Stimulated activated CD8-positive, alpha-beta memory T cell treated with anti-CD3 and anti-CD28 coated beads, Interleukin-15, amount 100 ng/mL, for 1 hour (primary cell): ENCODE measurements at regions not wholly inside any gene's neighbourhood (a gene's known extent, or its start where the extent isn't known, plus 50 kb on each side); places are given as distances from the start of the nearest gene placed in this dataset.
A peak's percentile ranks its signal among the peaks of the same experiment; 100 is the strongest.

ENCODE experiments used
- DNase-seq: peaks from one replicate; pipeline ENCODE4 v3.0.0-alpha.2; 2020; ENCODE audit warnings: low read depth

DNA sequence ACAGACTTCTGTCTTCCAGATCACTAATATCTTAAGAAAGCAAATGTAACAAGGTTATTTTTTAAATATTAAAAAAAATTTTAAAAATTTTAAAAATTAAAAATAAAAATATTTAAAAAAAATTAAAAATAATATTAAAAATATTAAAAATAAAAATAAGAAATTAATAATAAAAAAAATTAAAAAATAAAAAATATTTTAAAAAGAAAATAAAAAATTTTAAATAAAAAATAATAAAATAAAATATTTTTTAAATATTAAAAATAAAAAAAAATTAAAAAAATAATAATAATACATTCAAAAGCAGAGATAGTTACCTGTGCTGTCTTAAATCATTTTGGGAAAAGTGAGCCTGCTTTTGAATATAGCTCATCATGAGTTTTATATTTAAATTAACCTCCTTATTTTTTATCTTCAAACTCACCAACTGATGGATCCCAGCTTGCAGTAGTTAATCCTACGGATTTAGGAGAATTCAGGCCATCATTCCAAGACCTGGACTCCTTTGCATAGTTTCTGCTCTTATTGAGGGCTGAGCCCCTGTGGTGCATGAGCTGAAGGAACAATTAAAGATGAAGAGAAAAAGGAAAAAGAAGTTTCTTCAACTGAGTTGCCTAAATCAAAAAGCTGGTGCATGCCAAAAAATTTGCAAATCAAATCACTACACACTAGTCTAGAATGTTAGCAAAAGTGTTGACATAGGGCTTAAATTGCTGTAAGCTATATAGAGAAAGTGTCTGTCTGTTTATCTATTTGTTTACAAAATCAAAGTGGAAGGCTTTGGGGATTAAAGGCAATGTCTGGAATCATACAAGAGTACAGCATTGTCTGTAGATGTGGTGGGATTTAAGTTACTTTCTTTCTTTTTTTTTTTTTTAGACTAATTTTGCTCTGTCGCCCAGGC is 50.5 kb upstream of the ZNF438 start:
- no peak for DNase-seq

GRCh38 chr10:31083765-31084184 is 52.1 kb upstream of the ZNF438 start:
- DNase-seq: peak; percentile 23

DNA sequence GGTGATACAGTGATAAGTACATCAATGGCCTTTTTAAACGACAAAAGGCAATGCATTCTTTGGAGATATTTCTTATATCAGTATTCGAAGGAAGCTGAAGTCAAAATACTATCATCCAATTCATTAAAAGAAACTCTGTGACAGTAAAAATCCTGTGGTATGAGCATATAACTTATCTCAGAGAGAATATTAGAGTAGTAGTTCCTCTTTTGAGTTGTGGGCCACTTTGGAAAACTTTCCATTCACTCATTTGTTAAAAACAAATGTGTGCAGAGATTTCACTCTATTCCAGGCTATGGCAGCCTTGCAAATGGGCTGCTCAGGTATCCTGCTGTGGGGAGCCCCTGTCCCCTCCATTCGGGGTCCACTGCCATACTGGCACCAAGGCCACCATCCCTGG is 55.3 kb upstream of the ZNF438 start:
- no peak for DNase-seq

DNA sequence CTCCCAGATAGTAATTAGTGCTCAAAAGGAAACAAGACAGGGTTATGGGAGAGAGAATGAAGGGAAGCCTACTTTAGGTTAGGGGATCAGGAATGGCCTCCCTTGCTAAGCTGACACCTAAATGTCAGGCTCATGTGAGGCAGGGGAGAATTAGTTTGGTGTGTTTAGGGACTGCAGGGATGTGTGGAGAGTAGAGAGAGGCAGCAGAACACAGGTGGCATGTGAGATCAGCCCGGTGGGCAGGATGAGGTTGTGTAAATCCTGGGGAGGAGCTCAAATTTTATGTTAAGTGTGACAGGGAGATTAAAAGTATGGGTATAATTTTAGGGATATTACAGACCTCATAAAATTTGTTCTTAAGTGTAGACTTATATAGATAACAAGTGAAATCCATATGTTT is 56.2 kb upstream of the ZNF438 start:
- no peak for DNase-seq

GRCh38 chr10:31090894-31091607 is 59.4 kb upstream of the ZNF438 start:
- no peak for DNase-seq

- DNase-seq: no peak
Observed at GRCh38 chr10:31095677-31096560, 64.3 kb upstream of the ZNF438 start.

- DNase-seq: no peak
Observed at GRCh38 chr10:31098046-31098445, 66.4 kb upstream of the ZNF438 start.

GRCh38 chr10:31099094-31099493 is 67.4 kb upstream of the ZNF438 start:
- DNase-seq: no peak

DNA sequence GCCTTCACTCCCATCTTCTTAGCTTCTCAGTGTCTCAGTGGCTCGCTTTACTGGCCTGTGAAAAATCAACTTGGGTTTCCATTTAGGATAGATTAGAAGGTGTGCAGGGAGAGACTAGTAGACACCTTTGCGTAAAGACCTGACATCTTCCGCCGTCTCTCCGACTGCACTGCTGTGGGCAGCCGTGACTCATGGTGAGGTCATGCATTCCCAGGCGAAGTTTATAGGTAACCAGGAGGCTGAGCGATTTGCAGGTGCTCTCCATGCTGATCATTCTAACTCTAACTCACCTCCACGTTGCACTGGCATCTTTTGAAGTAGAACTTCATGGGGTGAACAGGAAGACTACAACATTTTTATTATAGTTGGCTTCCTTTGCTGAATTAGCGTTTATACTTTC is 68.0 kb upstream of the ZNF438 start:
- DNase-seq: no peak

DNA sequence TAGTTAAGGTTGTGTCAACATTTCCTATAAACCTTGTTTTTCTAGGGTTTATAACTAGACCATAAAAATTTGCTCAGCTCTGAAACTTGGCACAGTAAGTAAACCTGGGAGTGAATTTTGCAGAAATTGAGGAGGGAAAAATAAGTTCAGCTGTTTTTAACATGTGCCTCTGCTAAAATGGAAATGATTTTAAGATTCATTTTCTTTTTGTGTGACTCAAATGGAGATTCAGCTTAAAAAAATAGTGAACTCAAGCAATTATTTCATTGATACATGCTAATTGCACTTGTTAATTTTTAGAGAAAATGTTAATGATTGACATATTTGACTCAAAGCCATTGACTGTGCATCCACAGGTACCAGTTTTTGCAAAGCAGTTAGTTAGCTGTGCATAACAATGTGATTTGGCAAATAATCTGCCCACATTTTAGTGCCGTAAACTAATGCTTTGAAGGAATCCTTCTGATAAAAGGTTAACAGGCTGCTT is 68.5 kb upstream of the ZNF438 start:
- DNase-seq: no peak

- no peak for DNase-seq
Observed at GRCh38 chr10:31100662-31101061, 69.0 kb upstream of the ZNF438 start.

DNA sequence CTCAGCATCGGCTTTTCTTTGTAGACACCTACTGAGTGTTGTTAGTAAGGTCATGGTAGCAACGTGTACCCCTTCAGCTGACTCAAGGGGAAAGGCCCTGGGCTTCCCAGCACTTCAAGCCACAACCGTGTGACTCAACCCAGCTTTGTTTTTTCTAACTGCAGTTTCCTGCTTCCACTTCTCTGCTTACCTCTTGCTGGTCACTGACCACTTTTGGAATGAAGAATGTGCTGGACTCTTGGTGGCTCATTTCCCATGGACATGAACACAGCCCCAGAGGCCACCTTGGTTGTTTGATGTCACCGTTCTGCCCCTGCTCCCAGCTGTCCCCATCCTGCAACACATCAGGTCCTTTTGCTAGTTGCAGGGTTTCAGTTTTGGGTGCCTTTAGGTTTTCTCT is 69.5 kb upstream of the ZNF438 start:
- peak; percentile 13 for DNase-seq

DNA sequence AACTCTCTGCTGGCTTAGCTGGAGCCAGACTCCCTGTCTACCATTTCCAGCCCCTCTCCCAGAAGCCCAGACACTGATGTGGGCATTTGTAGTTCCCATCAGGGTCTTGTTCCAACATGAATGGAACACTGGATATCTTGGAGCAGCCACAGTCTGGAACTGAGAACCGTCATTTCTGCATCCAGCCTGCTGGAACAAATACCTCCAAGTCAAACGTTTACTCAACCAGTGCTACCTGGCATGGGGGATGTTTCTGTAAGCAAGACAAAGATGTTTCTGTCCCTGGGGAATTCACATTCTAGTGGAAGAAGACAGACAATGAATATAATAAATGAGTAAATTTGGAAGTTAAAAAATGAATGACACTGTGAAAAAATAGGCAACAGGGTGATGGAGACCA is 70.8 kb upstream of the ZNF438 start:
- DNase-seq: no peak

- no peak for DNase-seq
Observed at GRCh38 chr10:31103112-31103511, 71.4 kb upstream of the ZNF438 start.

GRCh38 chr10:31112961-31113360 is 81.3 kb upstream of the ZNF438 start:
- DNase-seq: no peak

DNA sequence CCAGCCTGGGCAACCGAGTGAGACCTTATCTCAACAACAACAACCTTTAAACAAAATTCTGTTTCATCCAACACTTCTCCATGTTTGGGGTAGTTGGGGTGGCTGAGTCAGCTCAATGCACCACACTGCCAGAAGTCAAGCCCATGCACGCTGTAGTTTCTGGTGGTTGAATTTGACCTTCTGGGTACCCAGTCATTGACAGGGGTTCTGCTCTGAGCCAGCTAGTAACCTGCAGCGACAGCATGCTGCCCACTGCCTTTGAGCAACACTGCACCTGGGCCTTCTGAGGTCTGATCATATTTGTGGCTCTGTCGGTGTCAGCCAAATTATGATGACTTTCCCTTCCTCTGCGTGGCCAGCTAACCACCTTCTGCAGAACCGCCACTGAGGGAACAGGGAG is 84.6 kb upstream of the ZNF438 start:
- DNase-seq: no peak

DNA sequence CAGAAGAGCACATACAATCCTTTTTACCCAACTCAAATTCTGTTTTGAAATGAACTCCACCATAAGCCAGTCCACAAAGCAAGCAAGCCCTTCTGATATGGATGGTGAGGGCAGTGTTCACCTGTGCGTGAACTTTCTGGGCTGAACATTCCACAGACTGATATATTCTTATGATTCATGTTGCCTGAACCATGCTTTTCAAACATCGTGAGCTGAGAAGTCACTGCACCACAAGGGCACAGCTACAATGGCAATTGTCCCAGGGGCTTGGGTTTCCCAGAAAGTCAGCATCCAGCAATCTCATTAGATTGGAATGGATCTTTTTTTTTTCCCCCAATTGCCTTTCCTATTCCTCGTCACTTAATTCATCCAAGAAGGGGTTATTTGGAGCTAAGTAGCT is 86.9 kb upstream of the ZNF438 start:
- DNase-seq: no peak

DNA sequence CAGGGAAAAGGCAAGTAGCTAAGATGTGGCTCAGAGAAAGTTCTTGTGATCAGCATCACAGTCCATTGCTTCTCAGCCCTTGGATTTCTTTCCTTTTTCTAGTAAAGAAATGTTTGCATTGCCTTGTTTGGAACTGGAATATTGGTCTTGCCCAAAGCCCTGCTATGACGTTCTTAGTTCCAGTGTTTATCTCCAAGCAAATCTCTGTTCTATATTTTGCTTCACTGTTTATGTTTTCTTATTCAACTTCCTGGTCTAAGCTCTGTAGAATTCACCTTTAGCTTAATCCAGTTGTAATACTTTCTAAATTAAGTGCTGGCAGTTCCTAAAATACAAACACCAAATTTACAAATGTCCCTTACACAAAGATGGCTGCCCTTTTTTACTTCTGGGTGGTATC is 88.7 kb upstream of the ZNF438 start:
- DNase-seq: no peak

DNA sequence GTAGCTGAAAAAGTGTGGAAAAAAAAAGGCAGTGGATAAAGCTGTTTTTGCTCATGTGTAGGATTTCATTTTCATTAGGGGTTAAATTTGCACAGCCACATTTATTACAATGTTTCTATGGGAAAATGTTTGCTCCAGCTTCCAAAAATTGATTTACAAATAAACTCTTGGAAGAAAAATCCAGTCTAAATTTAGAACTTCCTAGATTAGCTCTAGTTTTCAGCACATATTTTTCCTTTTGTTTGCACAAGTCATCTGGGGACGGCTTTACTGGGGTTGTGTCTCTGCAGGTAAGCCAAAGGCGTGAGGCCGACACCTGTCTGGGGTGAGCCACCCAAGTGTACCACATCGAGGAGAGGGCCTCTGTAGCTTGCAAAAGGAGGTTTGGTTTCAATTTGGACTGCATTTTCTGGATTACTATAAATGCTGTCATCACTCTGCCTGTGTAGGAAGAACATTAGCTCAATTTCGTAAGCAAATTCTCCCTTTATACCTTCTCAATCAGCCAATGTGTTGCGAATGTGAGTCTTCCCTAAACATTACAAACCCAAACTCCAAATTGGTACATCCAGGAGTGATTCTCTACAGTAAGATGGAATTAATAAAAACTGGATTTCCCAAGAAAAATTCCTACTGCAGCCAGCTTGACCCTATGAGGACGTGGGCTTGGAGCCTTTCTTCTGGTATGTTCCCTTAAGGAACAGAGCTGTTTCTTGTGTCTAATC is 89.5 kb upstream of the ZNF438 start:
- DNase-seq: no peak

GRCh38 chr10:31121757-31122577 is 90.3 kb upstream of the ZNF438 start:
- DNase-seq: no peak

GRCh38 chr10:31123946-31124345 is 92.3 kb upstream of the ZNF438 start:
- DNase-seq: no peak
